Left colon (tissue), 2 donors: ENCODE measurements at regions not wholly inside any gene's neighbourhood (a gene's known extent, or its start where the extent isn't known, plus 50 kb on each side); places are given as distances from the start of the nearest gene placed in this dataset.

ENCODE experiments used
- ATAC-seq: fragments of 200-7000 bp; cut with Tn5 transposase; one replicate; pipeline ENCODE4 v1.9.1; 2020; ENCODE audit warnings: mild to moderate bottlenecking, moderate library complexity
- DNase-seq, 2 donors: peaks; one replicate each; pipeline ENCODE4 v3.0.0-alpha.2; 2020
- intact Hi-C, 2 donors: fragments of 100-400 bp; cut with DNase I in 1 of 2; cut with micrococcal nuclease in 1 of 2; formaldehyde crosslinking; loops; one replicate each; pipeline versions ENCODE4 v1.11.2 to v1.14.0; 2022; cut with DNase I, micrococcal nuclease
- donor health status: DM: no; HTN: no; CAD: no.
- donor health status: DM: yes; HTN: yes; CAD: no.

DNA sequence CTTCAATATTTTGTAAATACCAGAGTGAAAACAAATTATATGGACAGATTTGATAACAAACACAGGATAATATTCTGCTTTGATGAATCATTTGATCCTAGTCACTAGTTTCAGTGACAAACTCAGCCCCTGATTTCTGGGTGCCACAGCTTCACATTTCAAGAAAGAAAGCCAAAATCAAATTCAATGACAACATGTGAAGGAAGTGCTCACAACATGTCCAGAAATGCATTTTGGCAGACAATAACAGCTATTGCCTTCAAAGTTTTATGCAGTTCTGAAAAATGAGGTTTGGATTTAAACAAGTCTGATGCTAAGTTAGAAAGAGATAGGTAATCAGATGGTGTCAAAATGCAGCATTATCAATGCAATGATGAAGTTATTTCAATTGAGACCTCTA lies 106.9 kb upstream of the PIEZO2 start:
- intact Hi-C loops: no loop called here
- DNase-seq (no peak), ATAC-seq (no peak)

DNA sequence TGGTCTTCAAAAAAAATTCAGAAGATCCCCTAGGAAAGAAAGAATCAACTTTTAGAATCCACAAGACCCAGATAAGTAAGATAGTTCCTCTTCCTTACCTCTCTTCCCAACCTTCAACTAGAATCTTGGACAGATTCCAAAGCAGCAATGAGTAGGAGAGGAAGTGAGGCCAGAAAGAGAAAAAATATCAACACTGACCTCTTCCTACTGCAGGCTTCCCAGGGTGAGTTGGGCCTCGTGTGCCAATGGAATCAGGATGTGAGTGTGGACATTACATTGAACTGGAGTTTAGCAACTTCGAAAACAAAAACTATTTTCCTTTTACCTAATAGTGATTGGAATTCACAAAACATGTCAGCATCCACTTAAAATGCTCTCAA lies 102.5 kb upstream of the PIEZO2 start:
- intact Hi-C loops: no loop called here
- ATAC-seq (no peak), DNase-seq (no peak)

DNA sequence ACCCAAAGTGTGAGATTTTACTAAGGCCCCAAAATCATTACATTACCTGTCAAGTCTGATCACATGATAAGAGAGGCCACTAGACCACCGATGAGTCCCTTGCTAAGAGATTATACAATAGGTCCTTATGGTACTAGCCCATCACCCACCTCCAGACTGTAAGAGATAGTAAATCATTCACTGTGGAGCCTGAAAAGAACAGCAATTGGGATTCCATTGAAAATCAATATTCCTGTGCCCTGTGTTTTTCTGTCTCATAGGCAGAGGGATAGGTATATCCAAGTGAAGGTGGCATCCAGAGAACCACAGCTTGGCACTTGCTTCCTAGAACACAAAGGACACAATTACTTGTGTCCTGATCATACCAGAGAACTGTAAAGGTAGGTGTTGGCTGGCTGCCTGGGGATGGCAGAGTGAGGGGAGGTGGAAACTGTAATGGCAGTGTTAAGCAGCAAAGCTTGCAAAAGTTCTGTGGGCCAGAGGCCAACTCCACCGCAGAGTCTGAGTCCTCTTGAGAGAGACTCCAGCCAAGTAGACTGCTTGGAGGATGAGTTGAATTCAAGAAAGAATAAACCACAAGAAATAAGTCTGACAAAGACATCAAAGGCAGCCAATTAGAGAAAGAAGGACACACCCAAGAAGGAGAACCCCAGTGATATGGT lies 102.0 kb upstream of the PIEZO2 start:
- ATAC-seq (no peak), DNase-seq (no peak)
- intact Hi-C loops: no loop called here

DNA sequence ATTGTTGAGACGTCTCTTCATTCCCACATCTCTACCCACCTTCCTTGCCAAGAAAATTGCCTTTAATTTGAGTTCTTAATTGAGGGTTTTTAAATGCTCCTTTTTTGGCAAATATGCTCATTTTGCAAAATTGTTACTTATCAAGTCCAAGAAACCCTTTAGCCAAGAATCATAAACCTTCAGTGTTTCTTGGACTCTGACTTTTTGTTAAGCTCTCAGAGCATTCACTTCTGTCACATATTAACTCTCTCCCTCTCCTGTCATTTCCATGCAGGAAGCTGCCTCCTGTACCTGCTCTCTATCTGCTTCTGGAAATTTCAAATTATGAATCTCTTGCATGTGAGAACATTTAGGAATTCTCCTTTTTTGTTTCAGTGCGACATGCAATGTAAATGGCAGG lies 100.0 kb upstream of the PIEZO2 start:
- intact Hi-C loops: no loop called here
- DNase-seq: no peak
- ATAC-seq: no peak

DNA sequence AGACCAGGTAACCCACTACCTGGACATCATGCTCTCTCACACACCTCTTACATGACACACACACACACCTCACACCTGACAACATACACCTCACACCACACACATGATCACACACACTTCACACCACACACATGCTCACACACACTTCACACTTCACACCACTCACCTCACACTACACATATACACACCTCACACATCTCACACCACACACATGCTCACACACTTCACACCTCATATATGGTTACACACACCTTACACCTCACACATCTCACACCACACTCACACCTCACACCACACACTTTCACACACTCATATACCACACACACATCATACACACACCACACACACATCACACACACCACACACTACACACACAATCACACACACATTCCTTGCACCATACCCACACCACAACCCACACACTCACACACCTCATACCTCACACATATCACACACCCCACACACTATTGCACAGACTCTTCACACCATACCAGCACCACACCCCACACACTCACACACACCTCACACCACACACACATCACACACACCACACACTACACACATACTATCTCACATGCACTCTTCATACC lies 98.1 kb upstream of the PIEZO2 start:
- intact Hi-C loops: no loop called here
- ATAC-seq: no peak
- DNase-seq: no peak

DNA sequence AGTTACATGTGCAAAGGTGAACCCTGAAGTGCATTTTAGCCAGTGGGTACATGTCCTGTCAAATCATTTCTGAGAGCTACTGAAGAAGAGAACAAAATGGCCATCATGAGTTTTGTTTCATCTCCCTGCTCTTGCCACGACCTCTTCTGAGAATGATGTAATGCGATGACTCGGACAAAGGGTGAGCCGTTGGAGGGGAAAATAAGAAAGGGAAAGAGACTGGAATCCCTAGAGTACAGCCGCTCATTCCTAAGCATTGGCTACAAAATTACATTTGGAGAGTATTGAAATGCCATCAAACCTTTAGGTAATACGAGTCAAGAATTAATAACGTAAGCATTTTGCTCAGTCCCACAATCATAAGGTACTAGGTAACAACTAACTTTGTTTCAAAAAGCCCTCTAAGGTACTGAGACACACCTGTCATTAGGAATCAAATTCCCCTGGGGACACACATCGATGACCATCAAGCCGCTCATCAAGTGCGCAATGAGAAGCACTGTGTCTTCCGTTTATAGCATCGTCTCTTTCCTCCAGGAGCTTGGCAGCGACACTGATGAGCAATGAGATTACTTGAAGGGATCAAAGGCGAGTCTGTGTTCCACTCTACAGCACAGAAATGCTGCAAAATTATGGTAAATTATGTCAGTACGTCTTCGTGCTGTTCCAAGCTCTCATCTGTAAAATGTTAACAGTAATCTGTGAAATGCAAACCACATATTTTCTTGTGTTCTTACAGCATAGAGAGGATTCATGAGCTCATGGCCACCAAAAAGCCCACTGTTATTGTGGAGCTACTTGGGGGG lies 97.3 kb upstream of the PIEZO2 start:
- intact Hi-C loops: no loop called here
- ATAC-seq: no peak

DNA sequence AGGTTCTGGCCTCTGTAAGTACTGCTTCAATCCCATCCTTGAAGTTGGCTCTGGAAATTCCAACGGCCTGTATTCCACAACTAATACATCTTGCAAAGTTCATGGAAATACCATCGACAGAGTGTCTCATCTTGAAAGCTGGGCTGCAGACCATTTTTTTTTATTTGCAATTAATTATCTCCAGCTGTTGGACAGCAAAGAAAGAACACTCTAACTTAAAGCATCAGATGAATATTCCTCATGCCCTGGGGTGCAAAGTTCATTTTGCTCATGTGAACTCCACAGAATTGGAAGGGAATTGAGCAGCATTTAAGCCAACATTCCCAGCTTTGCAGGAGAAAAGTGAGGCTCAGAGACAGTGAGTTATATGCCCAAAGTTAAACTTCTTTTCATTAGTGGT lies 96.5 kb upstream of the PIEZO2 start:
- ATAC-seq: no peak
- intact Hi-C loops: no loop called here
- no peak for DNase-seq

More for the DNA sequence above, 97.3 kb upstream of the PIEZO2 start:
- DNase-seq: no peak

DNA sequence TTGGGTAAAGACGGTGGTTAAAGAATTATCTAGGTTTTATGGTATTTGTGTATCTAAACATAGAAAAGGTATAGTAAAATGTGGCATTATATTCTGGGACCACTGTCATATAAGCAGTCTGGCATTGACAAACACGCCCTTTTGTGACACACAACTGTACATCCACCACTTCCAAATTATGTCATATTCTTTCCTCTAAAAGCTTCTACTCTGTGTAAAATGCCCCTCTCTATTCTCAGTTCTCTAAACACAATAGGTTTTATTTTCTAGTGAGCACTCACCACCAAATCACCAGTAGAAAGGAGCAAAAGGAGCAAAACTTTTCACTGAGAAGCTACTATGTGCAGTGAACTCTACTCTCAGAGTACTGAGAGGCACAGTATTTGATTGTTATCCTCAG lies 88.1 kb upstream of the PIEZO2 start:
- no peak for ATAC-seq

DNA sequence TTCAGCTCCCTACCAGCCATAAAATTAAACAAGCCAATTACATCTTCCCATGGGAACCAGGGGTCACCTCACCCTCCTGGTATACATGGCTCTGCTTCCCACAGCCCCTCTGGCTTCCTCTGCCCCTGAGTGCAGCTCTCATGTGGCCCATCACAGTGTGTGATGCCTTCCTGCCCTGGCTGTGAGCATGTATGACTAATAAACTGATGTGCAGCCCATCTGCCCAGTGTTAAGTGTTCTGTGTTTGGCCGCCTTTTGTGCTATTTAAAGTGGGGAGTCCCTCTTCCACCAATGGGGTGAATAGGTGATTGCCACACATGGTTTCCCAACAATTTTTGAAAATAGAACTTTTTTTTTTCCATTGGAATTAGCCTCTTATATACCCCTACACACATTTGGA lies 87.7 kb upstream of the PIEZO2 start:
- ATAC-seq (no peak), DNase-seq (no peak)
- intact Hi-C loops: no loop called here

More for the DNA sequence above, 88.1 kb upstream of the PIEZO2 start:
- intact Hi-C loops: no loop called here
- DNase-seq: no peak

DNA sequence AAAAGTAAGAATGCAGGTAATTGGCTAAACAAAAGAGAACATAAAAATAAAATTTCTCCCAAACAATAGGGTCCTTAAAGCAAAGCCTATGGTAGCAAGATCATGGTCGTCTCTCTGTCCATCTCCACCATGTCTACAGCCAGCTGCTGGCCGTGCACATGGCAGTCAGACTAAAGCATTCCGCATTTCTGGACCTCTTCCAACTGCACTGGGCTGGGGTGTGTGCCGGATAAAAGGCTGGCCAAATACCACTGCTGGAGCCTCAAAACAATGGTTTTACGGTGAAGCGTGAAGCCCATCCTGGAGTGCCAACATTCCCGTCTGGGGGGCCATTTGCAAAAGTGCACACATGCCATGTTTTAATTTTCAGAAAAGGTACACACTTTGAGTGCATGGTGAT lies 74.8 kb upstream of the PIEZO2 start:
- intact Hi-C loops: no loop called here
- DNase-seq (no peak), ATAC-seq (no peak)

DNA sequence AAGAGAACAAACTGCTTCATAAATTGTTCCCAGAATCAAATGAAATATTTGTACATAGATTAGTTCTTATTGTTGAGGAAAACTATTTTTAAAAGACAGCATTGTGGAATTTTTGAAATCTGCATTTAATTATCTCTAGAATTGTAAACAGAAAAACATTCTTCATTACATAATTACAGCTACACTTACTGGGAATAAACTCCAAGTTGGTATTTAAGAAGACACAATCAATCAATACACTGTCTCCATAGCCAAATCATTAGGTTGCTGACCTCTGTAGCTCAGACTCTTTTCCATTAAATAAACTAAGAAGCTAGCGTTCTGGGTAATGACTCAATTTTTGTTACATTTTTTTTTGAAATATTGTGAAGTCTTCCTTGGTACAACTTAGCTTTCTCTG lies 70.2 kb upstream of the PIEZO2 start:
- intact Hi-C loops: no loop called here
- ATAC-seq (no peak), DNase-seq (no peak)

DNA sequence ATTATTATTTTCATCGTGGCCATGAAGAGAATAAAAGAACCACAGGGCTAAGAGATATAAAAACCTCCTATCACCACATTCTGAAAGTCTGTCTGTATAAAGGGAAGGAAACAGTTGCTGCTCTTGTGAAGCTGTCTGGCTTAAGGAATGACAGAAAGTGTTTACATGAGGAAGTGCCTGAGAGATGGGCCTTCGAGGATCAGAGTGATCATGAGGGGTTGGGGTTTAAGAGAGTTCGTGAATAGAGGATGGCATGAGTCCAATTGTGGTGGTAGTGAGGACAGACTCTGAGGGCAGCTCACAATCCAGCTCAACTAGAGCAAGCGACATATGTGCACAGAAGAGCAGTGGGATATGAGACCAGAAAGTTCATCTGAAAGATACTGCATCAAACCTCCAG lies 65.8 kb upstream of the PIEZO2 start:
- no peak for ATAC-seq
- DNase-seq: no peak
- intact Hi-C loops: no loop called here

DNA sequence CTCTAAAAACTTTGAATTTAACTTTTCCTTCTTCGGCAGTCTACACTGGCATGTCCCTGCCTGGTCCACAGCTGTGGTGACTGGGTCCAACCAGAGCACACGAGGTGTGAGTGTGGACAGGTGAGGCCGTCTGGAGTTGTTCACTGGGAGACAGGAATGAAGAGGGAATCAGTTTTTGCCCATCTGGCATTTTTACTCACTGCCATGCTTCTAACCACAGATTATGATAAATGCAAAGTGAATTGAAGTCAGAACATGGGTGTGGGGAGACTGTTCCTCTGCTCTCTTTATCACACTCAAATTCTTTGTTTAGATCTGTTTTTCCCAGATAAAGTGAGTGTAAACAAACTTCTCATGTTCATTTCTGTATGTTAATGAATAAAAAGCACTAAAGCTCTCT lies 54.7 kb upstream of the PIEZO2 start:
- ATAC-seq (no peak), DNase-seq (no peak)
- intact Hi-C loops: no loop called here

DNA sequence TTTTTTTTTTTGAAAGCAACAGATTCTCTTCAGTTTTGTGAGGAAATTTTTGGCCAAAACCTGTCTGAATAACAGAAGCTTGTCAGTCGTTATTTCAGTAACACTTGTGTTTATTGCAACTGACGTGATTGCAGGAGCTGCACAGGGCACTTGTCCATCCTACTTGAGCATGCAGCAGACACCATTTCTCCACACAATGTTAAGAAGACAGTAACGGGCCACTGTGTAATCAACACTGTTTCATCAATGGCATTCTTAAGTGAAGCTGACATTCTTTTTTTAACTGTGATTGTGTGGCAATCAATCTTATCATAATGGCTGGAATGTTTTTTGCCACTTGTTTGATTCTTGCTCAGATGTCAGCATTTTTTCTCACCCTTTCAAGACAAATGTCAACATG lies 50.1 kb upstream of the PIEZO2 start:
- ATAC-seq (no peak), DNase-seq (no peak)
- intact Hi-C loops: no loop called here
